PFSK-1 (cell line): ENCODE measurements at regions not wholly inside any gene's neighbourhood (a gene's known extent, or its start where the extent isn't known, plus 50 kb on each side); places are given as distances from the start of the nearest gene placed in this dataset.

Experiments
- FOXP2 ChIP-seq: optimal IDR thresholded peaks from 2 replicates; pipeline ENCODE3; 2011; ENCODE audit warnings: borderline replicate concordance, control low read depth, inconsistent platforms; ENCODE audit not compliant: insufficient read depth; ENCODE audit errors: extremely low read length, extremely low read depth
- POLR2AphosphoS5 ChIP-seq: IDR thresholded peaks from 2 replicates; pipeline ENCODE4 v1.6.1; 2012; ENCODE audit warnings: low read depth, mild to moderate bottlenecking, control low read depth, low read length, moderate library complexity
- REST ChIP-seq, 2 experiments: IDR thresholded peaks; 2 replicates each; pipeline versions ENCODE4 v1.6.1 to v1.8.0; 2011 to 2012; ENCODE audit warnings: low read depth in 2 of 2, low read length in 2 of 2, control low read depth in 1 of 2, inconsistent platforms in 1 of 2, mild to moderate bottlenecking in 1 of 2, moderate library complexity in 1 of 2; ENCODE audit not compliant: insufficient read depth in 1 of 2
- SIN3A ChIP-seq: IDR thresholded peaks from 2 replicates; pipeline ENCODE4 v1.6.1; 2012; ENCODE audit warnings: mild to moderate bottlenecking, low read length, moderate library complexity, borderline replicate concordance; ENCODE audit not compliant: insufficient read depth
- TAF1 ChIP-seq: IDR thresholded peaks from 2 replicates; pipeline ENCODE4 v1.6.1; 2012; ENCODE audit warnings: low read length, control low read depth, borderline replicate concordance; ENCODE audit not compliant: insufficient read depth

- no peak for TF ChIP-seq FOXP2
- no peak for TF ChIP-seq POLR2AphosphoS5
These were observed 353.3 kb upstream of the CNR1 start for GRCh38 chr6:88519301-88520016.

GRCh38 chr6:88517737-88518136, 351.6 kb upstream of the CNR1 start:
- TF ChIP-seq SIN3A (no peak), FOXP2 (no peak), POLR2AphosphoS5 (no peak), TAF1 (no peak), REST (IDR thresholded peaks at IDR 0.05; ENCODE audit: insufficient read depth in 1 of 2, low read depth in 2 of 2, low read length in 2 of 2) (no peak)

GRCh38 chr6:88513920-88514319, 347.8 kb upstream of the CNR1 start:
- TF ChIP-seq FOXP2 (no peak), SIN3A (no peak), TAF1 (no peak), POLR2AphosphoS5 (no peak), REST (IDR thresholded peaks at IDR 0.05; ENCODE audit: insufficient read depth in 1 of 2, low read depth in 2 of 2, low read length in 2 of 2) (no peak)

GRCh38 chr6:88513471-88513870, 347.3 kb upstream of the CNR1 start:
- TF ChIP-seq REST (IDR thresholded peaks at IDR 0.05; ENCODE audit: insufficient read depth in 1 of 2, low read depth in 2 of 2, low read length in 2 of 2) (no peak), FOXP2 (no peak), POLR2AphosphoS5 (no peak), SIN3A (no peak)

GRCh38 chr6:88512951-88513350, 346.8 kb upstream of the CNR1 start:
- no peak for TF ChIP-seq SIN3A
- no peak for TF ChIP-seq POLR2AphosphoS5
- TF ChIP-seq REST (IDR thresholded peaks at IDR 0.05; ENCODE audit: insufficient read depth in 1 of 2, low read depth in 2 of 2, low read length in 2 of 2) = no peak
- no peak for TF ChIP-seq TAF1
- no peak for TF ChIP-seq FOXP2
